Natural killer cell (primary cell): ENCODE measurements at regions not wholly inside any gene's neighbourhood (a gene's known extent, or its start where the extent isn't known, plus 50 kb on each side); places are given as distances from the start of the nearest gene placed in this dataset.

Experiments used
- ATAC-seq, 3 donors: fragments of 150-1000 bp in 2 of 3; fragments of 200-7000 bp in 1 of 3; cut with Tn5 transposase; 1 replicate in 1 of 3; 2 replicates in 2 of 3; pipeline ENCODE4 v1.10.0; 2021; ENCODE audit warnings: mild to moderate bottlenecking in 2 of 3, moderate library complexity in 2 of 3
- DNase-seq, 2 donors: peaks; one replicate each; pipeline versions ENCODE4 v3.0.0 to v3.0.0-alpha.2; 2013 to 2021; ENCODE audit warnings: mixed read lengths in 1 of 2
- H3K27ac ChIP-seq: one replicate; pipeline ENCODE4 v1.5.1; 2013; ENCODE audit warnings: mild to moderate bottlenecking, low read length
- H3K27me3 ChIP-seq: one replicate; pipeline ENCODE4 v1.6.1; 2013; ENCODE audit warnings: low read length; ENCODE audit not compliant: control insufficient read depth, insufficient read depth
- H3K36me3 ChIP-seq: one replicate; pipeline ENCODE4 v1.6.1; 2013; ENCODE audit warnings: low read length; ENCODE audit not compliant: control insufficient read depth, insufficient read depth
- H3K4me1 ChIP-seq: one replicate; pipeline ENCODE4 v1.6.1; 2013; ENCODE audit warnings: low read length; ENCODE audit not compliant: control insufficient read depth, insufficient read depth
- H3K4me3 ChIP-seq: one replicate; pipeline ENCODE4 v1.5.1; 2013; ENCODE audit warnings: low read length
- H3K9me3 ChIP-seq: one replicate; pipeline ENCODE4 v1.6.1; 2013; ENCODE audit warnings: low read length; ENCODE audit not compliant: control insufficient read depth, insufficient read depth
- H3K27ac Mint-ChIP-seq, 2 donors: one replicate each; pipeline ENCODE4 v1.8.0; 2022; ENCODE audit warnings: mild to moderate bottlenecking in 2 of 2, mixed read lengths in 2 of 2, moderate library complexity in 1 of 2
- H3K27me3 Mint-ChIP-seq, 2 donors: one replicate each; pipeline ENCODE4 v1.8.0; 2022; ENCODE audit warnings: low read depth in 2 of 2, mixed read lengths in 2 of 2
- H3K36me3 Mint-ChIP-seq: one replicate; pipeline ENCODE4 v1.8.0; 2022; ENCODE audit warnings: mixed read lengths
- H3K4me1 Mint-ChIP-seq, 2 donors: one replicate each; pipeline ENCODE4 v1.8.0; 2022; ENCODE audit warnings: mixed read lengths in 2 of 2
- H3K4me3 Mint-ChIP-seq: one replicate; pipeline ENCODE4 v1.8.0; 2022; ENCODE audit warnings: mild to moderate bottlenecking, moderate library complexity, mixed read lengths
- H3K9me3 Mint-ChIP-seq, 2 donors: one replicate each; pipeline ENCODE4 v1.8.0; 2022; ENCODE audit warnings: mixed read lengths in 2 of 2
- CTCF ChIP-seq: fragments of 200-600 bp; IDR thresholded peaks from one replicate; pipeline ENCODE4 v1.8.0; 2022; ENCODE audit warnings: antibody characterized with exemption
- WGBS: methylation state at CpG from one replicate; pipeline ENCODE4 v1.1.7; 2013; ENCODE audit warnings: missing lambda C conversion rate; ENCODE audit not compliant: insufficient coverage; 5-methylcytosine and 5-hydroxymethylcytosine counted together
- intact Hi-C: fragments of 100-400 bp; cut with micrococcal nuclease; formaldehyde crosslinking; loops from one replicate; pipeline ENCODE4 v1.14.2; 2022

- DNase-seq, result no peak
- no peak overlapping the region for H3K27ac Mint-ChIP-seq
- intact Hi-C loops, result no loop called here
Measured at GRCh38 chr2:194020155-194020554, 1636.9 kb upstream of the SLC39A10 start.

GRCh38 chr2:194015751-194016150 lies 1641.3 kb upstream of the SLC39A10 start:
- Histone ChIP-seq H3K36me3 (no peaks in the 10 kb centered on the region), H3K9me3 (no peaks in the 10 kb centered on the region), H3K4me1 (no peaks in the 10 kb centered on the region), H3K4me3 (no peak overlapping the region), H3K27me3 (no peaks in the 10 kb centered on the region), H3K27ac (no peak overlapping the region)
- Mint-ChIP-seq H3K9me3 (peaks cover 2 to 3% of the 10 kb centered on the region in 2 donors), H3K27ac (no peak overlapping the region), H3K36me3 (no peaks in the 10 kb centered on the region), H3K4me1 (no peaks in the 10 kb centered on the region), H3K4me3 (no peak overlapping the region), H3K27me3 (no peaks in the 10 kb centered on the region)
- TF ChIP-seq CTCF, result no peak
- ATAC-seq (no peak), DNase-seq (no peak)
- intact Hi-C loops, result no loop called here

More at GRCh38 chr2:194020155-194020554, 1636.9 kb upstream of the SLC39A10 start:
- H3K9me3 Mint-ChIP-seq, result peaks cover 6 to 10% of the 10 kb centered on the region in 2 donors
- Histone ChIP-seq H3K4me3 (no peak overlapping the region), H3K27ac (no peak overlapping the region), H3K27me3 (no peaks in the 10 kb centered on the region), H3K4me1 (no peaks in the 10 kb centered on the region), H3K9me3 (peaks cover 4% of the 10 kb centered on the region), H3K36me3 (no peaks in the 10 kb centered on the region)
- TF ChIP-seq CTCF, result no peak
- ATAC-seq, result no peak
- H3K27me3 Mint-ChIP-seq, result no peaks in the 10 kb centered on the region
- no peak overlapping the region for H3K4me3 Mint-ChIP-seq
- WGBS, result 96% methylated on average over 21 of the region's 21 CpGs
- no peaks in the 10 kb centered on the region for H3K4me1 Mint-ChIP-seq
- H3K36me3 Mint-ChIP-seq, result no peaks in the 10 kb centered on the region

GRCh38 chr2:194014639-194015038 lies 1642.4 kb upstream of the SLC39A10 start:
- TF ChIP-seq CTCF, result no peak
- Histone ChIP-seq H3K27me3 (no peaks in the 10 kb centered on the region), H3K27ac (no peak overlapping the region), H3K36me3 (no peaks in the 10 kb centered on the region), H3K4me3 (no peak overlapping the region), H3K4me1 (no peaks in the 10 kb centered on the region), H3K9me3 (no peaks in the 10 kb centered on the region)
- H3K27ac Mint-ChIP-seq, result no peak overlapping the region
- no peak for DNase-seq
- no peak overlapping the region for H3K4me3 Mint-ChIP-seq
- H3K4me1 Mint-ChIP-seq, result no peaks in the 10 kb centered on the region
- H3K9me3 Mint-ChIP-seq, result peaks cover 2 to 3% of the 10 kb centered on the region in 2 donors
- 100% methylated on average over 1 of the region's 2 CpGs for WGBS
- intact Hi-C loops, result no loop called here
- no peak for ATAC-seq
- H3K36me3 Mint-ChIP-seq, result no peaks in the 10 kb centered on the region
- no peaks in the 10 kb centered on the region for H3K27me3 Mint-ChIP-seq

GRCh38 chr2:194004590-194005206 lies 1652.3 kb upstream of the SLC39A10 start:
- no peak for ATAC-seq
- H3K9me3 ChIP-seq, result peaks cover 6% of the 10 kb centered on the region

More at GRCh38 chr2:194004590-194005206, 1652.3 kb upstream of the SLC39A10 start:
- intact Hi-C loops, result no loop called here
- Histone ChIP-seq H3K27ac (no peak overlapping the region), H3K27me3 (no peaks in the 10 kb centered on the region), H3K4me1 (no peaks in the 10 kb centered on the region), H3K36me3 (no peaks in the 10 kb centered on the region), H3K4me3 (no peak overlapping the region)
- peaks cover 11% of the 10 kb centered on the region for H3K36me3 Mint-ChIP-seq
- no peak overlapping the region for H3K4me3 Mint-ChIP-seq
- peaks cover 12 to 14% of the 10 kb centered on the region in 2 donors for H3K9me3 Mint-ChIP-seq
- no peaks in the 10 kb centered on the region for H3K4me1 Mint-ChIP-seq
- DNase-seq, result no peak
- no peaks in the 10 kb centered on the region for H3K27me3 Mint-ChIP-seq
- H3K27ac Mint-ChIP-seq, result no peak overlapping the region
- TF ChIP-seq CTCF, result no peak
- WGBS, result no CpG with 5 or more reads among the region's 2 CpGs
